HL-60/S4 (cell line): ENCODE measurements at regions not wholly inside any gene's neighbourhood (a gene's known extent, or its start where the extent isn't known, plus 50 kb on each side); places are given as distances from the start of the nearest gene placed in this dataset.

Experiments
- in situ Hi-C: fragments of 300-500 bp; cut with MboI; formaldehyde crosslinking; loops from 2 replicates; pipeline ENCODE4 v1.14.3; 2022; ENCODE audit warnings: low sequenced_read_pairs

DNA sequence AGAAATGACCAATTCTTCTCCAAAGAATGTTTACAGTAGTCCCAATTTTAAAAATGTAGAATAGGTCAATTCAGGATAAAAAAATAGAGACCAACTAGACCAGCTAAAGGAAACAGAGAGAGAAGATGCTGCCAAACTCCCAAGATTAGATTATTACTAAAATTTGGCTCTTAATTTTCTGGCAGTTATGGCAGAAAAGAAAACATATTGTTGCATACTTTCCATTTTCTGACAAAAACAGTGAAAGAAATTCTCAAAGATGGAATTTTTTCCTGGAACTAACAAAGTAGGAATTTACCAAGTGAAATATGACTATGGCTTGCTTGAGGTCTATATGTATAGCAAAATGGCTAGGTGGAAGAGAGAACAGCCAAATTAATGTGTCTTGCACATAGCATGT is 138.3 kb upstream of the STK17B start:
- in situ Hi-C loops = no loop called here

DNA sequence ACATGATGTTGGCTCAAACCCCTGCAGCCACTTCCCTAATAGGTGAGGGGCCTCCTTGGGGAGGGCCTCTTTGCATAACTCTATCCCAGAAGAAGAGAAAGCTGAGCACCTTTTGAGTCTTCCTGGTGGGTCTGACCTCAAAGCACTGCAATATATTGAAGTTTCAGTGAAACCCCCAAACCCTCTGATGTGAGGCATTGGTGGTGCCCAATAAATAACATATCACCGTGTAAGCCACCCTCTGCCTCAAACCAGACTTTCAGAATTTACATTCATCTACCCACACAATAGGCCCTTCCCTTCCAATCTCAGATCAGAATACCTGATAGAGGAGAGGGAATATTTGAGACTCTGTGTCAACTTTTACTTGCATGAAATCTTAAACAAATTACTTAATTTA is 142.8 kb upstream of the STK17B start:
- in situ Hi-C loops = no loop called here

DNA sequence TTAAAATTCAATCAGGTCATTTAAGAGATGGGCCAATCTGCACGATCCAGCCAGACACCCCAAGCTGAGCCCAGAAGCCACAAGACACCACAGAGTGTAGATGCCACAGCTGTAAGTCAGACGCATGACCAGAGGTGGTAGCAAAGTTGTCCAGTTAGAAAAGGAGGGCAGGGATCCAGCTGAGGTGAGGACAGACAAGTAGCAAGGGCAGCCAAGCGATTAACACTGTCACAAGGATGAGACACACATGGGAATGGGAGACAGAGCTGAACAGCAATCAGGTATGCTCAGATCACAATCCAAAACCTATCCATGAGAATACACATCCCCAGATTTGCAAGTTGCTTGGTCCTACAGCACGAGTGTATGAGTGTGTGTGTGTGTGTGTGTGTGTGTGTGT is 143.4 kb upstream of the STK17B start:
- in situ Hi-C loops = no loop called here

DNA sequence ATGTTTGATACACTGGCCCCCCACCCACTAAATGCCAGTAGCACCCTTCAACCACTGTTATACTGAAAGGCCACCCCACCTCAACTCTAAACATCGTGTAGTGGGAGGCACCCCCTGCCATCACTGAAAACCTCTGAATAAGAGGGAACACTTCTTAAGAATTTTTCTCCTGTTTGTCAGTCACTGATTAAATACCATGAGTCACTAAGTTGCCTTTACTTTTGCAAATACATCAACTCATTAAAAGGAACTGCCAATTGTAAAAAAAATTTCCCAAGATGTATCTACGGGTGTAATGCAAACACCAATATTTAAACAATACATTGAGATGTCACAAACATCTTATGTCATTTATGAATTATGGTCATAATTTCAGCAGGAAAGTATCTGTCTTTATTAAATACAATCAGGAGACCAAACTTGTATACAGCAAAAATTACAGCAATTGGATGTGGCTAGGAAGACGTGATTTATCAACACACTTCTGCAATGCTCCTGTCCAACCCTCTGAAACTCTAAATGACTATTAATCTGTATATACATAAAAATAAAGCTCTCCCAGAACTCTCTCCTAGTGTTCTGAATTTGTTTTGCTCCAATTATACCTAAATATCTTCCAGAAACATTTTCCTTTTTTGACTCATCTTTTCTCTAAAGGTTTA is 144.1 kb upstream of the STK17B start:
- in situ Hi-C loops = no loop called here

DNA sequence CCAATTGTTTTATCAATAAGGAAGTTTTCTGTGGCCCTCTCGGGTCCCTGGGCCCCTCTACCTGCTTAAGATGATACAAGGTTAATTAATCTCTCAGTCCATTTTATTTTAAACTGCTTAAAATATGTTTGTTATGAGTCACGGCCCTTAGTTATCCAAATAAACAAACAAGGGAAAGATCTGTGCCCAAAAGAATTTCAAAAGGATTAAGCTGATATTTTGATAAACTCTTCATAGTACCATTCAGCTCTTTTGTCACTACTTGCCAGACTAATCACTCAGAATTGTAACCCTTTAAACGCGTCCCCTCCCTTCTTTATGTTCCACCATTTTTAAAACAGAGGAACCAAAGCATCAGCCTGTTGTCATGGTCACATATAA is 144.7 kb upstream of the STK17B start:
- in situ Hi-C loops = no loop called here

DNA sequence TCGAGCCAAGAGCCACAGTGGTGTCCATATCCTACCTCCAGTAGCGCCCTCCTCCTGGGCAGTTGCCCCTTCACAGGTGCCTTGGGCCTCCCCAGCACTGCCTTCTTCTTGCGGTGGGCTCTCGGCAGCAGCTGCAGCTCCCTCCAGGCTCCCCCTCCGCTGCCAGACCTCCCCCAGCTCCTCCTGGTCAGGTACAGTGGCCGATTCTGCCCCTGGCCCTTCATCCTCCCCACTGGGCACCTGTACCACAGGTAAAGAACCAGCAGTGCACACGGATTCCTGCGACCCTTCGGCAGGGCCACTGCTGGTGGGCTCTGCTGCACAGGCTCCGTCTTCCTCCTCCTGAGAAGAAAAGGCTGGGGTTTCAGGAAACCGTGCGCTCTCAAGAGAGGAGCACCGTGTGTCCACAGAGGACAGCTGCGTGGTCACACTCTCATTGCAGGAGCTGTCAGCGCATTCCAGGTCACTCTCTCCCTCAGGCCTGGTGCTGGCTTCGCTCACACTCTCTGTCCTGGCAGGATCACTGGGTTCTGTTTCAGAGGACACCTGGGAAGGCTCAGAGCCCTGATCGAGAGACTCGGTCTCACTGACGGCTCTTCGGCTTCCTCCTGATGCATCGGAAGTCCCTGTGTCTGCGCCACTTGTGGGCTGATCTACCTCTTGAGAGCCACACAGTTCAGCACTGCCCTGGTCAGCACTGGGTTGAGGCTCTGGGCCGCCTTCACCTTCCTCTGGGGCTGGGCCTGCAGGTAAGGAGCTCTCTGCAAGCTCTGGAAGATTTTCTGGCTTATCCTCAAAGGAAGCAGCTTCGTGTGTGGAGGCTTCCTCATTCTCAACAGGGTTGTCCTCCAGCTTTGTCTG is 147.4 kb upstream of the STK17B start:
- in situ Hi-C loops = no loop called here

DNA sequence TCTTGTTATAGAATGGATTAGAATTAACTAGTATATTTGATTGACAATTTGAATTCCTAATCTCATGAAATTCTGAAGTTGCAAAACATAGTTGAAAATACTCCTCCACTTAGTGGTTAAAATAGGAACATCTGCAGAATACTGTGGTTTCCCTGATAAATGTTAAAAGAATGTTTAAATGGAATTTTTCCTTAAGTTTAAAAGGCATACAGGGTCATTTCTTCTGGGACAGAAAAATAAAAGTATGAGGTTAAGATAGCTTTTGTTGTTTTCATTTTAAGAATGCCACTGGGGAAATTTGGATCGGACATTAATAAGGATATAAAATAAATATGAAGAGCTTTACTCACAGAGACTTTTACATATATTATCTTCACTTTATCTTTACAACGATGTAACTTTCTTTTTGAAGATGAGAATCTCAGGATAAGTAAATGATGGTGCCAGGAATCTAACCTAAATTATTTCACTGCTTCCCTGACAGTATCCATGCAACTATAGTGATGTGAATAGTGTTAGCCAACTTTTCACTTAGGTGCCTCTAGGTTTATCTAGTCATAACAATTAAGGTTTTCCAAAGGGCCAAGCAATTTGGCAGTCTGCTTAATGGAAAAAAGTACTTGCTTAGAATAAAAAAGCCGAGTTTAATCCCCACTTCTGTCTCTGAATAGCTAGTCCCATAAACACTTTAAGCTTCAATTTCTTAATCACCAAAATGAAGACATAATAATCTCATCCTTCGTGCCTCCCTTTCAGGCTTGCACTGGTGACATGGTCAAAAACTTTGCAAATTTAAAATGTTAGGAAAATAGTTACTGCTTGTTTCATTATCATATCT is 151.8 kb upstream of the STK17B start:
- in situ Hi-C loops = no loop called here

DNA sequence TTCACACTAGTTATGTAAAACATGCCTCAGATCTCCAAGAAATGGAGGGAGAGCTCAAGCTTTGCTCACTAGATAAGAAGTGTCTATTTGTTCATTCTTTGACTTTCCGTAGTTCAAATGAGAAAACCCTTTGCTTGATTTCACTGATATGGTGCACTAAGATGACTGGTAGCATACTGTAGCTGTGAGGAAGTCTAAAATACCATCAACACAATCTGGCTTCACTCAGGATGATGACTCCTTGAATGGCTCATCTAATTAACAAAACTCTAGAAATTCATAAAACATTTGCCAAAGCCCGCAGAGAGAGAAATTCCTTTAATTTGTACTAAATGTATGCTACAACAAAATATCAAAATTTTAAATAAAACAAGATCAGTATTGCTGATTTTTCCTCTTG is 152.8 kb upstream of the STK17B start:
- in situ Hi-C loops = no loop called here

DNA sequence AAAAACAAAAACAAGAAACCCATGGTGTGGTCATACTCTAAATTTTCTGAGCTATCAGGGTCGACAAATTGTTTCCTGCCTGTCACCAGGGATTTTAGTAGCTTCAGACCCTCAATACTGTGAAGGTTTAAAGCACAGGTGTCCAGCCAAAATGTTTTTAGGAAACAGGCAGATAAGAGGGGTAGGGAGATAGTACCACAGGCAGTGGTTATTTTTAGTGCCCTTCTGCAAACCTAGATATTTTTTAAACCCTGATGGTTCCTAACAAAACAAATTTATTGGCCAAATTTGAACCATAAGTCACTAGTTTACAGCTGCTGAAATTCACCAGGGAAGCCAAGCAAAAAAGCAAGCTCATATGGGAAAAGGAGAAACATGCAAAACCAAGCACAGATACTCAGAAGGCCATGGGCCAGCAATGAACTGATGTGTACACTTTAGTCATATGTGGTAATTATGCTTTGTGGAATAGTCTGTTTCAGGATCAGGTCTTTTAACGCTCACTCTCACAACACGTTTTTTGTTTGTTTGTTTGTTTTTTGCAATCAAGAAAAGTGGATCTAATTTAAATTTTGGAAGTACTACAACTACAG is 156.8 kb upstream of the STK17B start:
- in situ Hi-C loops = no loop called here

DNA sequence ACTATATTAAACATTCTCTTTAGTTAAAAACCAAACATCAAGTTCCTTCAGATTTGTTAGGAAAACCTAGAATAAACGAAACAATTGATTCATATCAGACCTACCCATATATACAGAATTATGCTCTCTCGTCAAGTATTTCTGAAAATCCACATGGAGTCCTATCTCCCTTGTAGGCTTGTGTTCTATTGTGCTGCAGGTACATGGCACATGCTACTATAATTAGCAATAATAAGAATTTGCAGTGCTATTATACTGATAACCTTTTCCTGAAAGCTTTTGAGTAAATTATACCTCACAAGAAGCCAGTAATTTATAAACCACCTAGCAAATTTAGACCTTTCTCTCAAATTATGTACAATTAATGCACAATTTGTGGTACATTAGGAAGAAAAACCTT is 158.6 kb upstream of the STK17B start:
- in situ Hi-C loops = no loop called here

DNA sequence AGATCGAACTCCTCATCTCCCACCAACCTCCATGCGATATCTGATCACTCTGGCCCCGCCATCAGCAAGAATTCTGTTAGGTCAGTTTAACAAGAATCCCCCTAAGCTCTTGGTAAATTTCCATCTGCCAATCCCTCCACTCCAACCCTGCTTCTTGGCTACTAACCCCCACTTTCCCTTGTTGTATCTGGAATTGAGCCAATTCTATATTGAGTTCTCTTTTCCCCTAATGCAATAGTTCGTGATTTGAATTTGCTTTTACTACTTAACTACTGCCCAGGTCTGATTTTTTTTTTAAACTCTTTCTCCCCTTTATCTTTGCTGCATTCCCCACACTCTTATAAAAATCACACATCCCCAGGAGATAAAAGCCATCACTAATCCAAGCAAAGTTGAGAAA is 159.3 kb upstream of the STK17B start:
- in situ Hi-C loops = no loop called here

DNA sequence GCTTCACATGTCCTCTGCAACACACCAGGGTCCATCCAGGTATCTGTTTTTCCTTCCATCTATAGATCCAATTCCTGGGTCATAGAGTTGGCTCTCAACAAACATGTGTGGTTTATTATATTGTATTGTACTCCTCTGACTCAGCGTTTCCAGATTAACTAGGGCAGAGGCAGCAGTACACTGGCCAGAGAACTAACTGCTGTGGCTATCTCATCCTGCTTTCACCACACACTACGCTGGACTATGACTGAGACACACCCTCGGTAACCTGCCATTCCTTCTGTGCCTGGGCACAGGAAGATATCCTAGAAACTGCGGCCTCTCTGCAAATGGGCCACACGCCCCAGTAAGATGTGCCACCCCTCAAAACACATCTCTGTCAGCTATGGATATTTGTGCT is 159.8 kb upstream of the STK17B start:
- in situ Hi-C loops = no loop called here

DNA sequence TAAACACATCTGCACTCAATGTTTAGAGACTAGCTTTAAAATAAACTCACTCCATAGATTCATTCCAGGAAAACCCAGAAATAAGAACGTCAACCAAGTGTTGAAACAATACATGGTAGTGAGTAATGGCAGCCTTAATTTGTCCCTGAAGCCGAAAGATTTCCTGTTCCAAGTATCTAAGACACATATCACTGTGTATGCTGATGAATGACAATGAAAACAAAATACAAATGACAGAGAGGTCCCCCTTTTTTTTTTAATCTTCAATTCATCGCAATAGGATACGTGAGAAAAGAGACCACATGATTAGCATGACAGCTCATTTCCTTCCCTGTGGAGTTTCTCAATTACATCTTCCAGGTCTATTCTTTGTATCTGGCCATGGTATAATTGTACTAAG is 160.5 kb upstream of the STK17B start:
- in situ Hi-C loops = no loop called here

DNA sequence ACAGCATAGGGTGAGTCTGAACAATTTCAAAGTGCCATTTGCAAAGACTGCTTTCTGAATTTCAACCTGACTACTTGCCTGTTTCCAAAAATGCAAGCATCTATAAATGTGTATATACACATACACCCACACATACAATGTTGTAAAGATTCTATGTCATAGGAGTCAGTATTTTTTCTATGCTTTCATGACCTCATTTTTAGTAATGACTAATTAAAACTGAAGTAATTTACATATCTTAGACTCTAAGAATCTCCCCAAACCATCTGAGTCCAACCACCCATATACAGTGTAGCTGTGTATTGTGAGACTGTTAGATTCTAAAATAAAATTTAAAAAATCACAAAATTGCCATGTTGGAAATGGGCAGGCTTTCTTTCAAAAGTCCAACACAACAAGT is 162.0 kb upstream of the STK17B start:
- in situ Hi-C loops = no loop called here

DNA sequence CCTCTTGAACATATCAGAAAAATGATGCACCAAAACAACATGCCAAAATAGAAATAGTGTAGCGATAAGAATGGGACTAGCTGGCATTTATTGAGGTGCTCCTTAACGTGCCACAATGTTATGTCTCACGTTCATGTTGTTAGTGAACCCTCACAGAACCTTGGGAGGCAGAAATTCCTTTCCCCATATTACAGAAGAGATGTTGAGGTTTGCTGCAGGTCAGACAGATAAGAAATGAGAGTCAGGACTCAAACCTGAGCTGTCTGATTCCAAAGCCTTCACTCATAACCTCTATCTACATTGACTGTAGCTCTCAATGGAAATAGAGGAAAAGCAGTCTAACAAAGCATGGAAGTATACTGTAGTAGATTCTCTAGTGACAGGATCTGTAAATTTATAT is 163.3 kb upstream of the STK17B start:
- in situ Hi-C loops = no loop called here

DNA sequence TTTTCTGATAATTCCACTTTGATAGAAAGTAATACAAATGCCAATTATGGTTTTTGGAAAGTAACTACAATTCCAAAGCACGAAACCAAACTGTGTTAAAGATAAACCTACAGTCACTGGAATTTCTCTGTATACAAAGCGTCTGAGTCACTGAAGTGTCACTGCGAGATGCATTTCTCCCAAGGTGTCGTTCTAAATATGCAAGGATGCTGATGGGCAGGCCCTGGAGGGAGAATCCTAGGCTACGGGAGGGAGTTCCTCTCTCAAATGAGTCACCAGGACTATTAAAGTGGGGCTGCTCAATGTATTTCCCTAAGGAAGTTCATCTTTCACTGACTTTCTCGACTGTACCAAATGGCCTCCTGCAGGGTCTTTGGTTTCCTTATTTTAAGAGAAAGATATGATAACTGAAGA is 163.8 kb upstream of the STK17B start:
- in situ Hi-C loops = no loop called here

DNA sequence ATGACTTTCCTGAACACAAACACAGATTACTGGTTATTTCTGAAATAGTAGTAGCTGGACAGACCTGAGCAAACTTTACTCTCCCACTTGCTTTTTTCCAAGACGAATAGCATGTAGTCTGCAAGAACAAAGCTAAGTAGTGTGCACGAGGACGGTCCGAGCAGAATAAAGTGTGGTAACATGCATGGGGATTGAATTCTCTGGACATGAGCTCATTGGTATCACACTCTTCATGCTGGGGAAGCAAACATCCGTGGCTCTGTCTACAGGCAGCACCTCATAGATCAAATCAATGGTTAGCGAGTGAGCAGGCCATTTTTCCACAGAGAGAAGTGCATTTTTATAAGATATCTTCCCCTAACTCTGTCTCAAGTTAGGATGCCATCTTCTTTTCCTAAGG is 164.8 kb upstream of the STK17B start:
- in situ Hi-C loops = no loop called here

DNA sequence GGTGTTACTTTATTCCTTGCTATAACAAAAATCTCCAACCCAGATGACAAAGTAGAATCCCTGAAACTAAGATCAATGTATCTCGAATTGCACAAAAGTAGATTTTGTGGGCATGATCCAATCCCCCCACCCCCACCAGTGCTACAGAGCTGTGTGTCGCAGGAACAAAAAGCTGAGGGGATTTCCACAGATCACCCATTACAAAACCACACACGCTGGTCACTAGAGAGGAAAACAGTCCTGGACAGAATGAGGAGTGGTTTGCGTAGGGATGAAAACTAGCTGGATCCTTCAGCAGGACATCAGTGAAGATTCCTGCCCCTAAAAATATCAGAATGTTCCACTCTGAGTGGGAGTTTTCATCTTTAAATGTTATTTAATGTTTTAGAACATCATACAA is 165.3 kb upstream of the STK17B start:
- in situ Hi-C loops = no loop called here

DNA sequence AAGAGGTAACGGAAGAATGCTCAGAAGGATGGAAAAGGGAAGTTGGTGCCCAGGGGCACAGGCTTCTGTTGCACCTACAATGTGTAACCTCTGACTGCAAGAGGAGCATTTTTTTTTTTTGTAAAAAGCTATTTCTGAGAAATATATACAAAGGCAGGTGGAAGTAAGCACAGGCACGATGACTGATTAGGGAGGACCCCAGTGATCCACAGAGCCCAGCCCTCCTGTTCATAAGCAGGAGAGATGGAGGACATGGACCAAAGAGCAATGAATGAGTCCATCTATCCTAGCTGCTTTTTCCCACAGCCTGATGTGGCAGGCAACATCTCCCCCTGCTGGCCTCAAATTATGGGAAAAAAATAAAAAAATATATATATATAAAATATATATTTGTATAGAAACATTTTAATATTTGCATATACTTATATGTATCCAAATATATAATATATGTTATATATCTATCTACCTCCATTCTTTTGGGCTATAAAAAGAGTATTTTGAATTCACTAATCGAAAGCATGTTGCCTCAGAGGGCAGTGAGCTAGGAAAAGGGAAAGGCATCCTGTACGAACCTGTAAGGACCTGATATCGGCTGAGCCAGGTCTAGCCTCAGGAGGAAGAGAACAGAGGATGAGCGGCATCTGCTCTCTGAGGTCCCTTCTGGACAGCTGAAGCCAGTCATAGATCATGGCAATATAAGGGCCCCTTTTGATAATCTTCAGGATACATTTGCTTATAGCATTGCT is 166.0 kb upstream of the STK17B start:
- in situ Hi-C loops = no loop called here

DNA sequence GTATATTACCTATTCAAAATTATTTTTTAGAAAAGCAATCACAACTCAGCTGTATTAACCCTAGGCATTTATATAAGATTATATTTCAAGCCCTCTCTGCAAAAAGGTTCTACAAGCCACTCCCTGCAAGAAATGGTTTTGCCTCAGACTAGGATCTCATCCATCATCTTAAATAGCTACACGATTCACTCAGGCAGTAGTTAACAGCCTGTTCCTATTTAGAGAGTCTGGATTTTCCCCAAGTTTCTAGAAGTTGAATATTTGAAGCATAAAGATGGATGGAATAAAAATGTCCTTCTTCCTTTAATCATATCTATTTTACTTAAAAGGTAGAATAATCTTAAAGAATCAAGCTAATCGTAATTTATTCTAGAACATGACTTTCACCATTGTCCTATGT is 167.1 kb upstream of the STK17B start:
- in situ Hi-C loops = no loop called here
